ENCODE measurements at regions not wholly inside any gene's neighbourhood (a gene's known extent, or its start where the extent isn't known, plus 50 kb on each side); places are given as distances from the start of the nearest gene placed in this dataset.

DNA sequence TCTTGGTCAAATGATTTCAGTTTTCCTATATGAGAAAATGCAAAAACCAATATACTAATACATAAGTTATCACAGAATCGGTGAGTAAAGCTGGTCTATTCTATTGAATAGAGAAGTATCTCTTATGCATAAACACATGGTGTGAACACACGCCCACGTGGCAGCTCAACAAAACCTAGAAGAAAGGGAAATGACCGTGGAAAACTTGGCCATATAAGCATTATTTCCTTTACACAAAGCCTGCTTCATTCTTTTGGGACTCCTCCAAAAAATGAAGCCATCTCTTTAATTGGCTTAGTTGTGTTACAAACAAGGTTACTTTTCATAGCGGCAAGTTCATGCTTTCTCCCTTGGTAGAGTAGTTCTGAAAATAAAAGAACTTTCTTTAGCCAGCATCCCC is 183.2 kb downstream of the TMEM161B start:
- TF ChIP-seq EP300 (conservative IDR thresholded peaks at IDR 0.05; ENCODE audit: poor library complexity, severe bottlenecking) (no peak), CTCF (IDR thresholded peaks at IDR 0.05; ENCODE audit: poor library complexity, severe bottlenecking) (no peak), RAD21 (conservative IDR thresholded peaks at IDR 0.05) (no peak), MXI1 (conservative IDR thresholded peaks at IDR 0.05; ENCODE audit: poor library complexity, severe bottlenecking) (no peak), POLR2AphosphoS5 (IDR thresholded peaks at IDR 0.05) (no peak), TAF1 (IDR thresholded peaks at IDR 0.05; ENCODE audit: low read depth) (no peak), EZH2 (IDR thresholded peaks at IDR 0.05; ENCODE audit: borderline replicate concordance, insufficient read depth, low read length, poor library complexity, severe bottlenecking) (no peak), REST (IDR thresholded peaks at IDR 0.05; ENCODE audit: borderline replicate concordance) (no peak), SMC3 (conservative IDR thresholded peaks at IDR 0.05; ENCODE audit: poor library complexity) (no peak)

Data from neural cell (in vitro differentiated cells).